A673 (cell line): ENCODE measurements at regions not wholly inside any gene's neighbourhood (a gene's known extent, or its start where the extent isn't known, plus 50 kb on each side); places are given as distances from the start of the nearest gene placed in this dataset.

ENCODE experiments used
- EZH2 ChIP-seq: fragments of 200-600 bp; sonication (generic); IDR thresholded peaks from 2 replicates; pipeline ENCODE4 v1.6.1; 2017; ENCODE audit warnings: borderline replicate concordance, low read depth, mild to moderate bottlenecking, mixed read lengths, antibody characterized with exemption, low read length; ENCODE audit not compliant: poor library complexity, severe bottlenecking
- TF ChIP-seq, protein P1 (sequence below): fragments of 300-800, 200-600 bp; sonication (generic); conservative IDR thresholded peaks from 2 replicates; pipeline ENCODE4 v1.5.1; 2017; ENCODE audit warnings: low read depth, mild to moderate bottlenecking, antibody characterized with exemption, low read length, moderate library complexity, mixed read lengths

DNA sequence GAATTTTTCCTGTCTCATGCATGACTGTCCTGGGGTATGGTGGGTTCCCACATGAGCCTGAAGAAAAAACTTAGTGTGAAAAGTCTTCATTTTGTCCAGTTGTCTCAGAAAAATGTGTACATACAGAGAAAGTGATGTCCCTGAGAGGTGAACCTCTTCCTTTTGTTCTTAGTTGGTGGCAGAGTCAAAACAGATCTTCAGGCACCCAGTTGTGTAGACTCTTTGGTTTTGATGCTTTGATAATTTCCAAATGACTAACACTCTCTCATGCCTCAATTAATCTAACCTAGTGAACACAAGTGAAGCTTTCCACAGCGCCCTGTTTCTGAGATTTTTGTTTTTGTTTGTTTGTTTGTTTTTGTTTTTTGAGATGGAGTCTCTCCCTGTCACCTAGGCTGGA lies 273.5 kb downstream of the PIK3C3 start:
- TF ChIP-seq, protein P1, sequence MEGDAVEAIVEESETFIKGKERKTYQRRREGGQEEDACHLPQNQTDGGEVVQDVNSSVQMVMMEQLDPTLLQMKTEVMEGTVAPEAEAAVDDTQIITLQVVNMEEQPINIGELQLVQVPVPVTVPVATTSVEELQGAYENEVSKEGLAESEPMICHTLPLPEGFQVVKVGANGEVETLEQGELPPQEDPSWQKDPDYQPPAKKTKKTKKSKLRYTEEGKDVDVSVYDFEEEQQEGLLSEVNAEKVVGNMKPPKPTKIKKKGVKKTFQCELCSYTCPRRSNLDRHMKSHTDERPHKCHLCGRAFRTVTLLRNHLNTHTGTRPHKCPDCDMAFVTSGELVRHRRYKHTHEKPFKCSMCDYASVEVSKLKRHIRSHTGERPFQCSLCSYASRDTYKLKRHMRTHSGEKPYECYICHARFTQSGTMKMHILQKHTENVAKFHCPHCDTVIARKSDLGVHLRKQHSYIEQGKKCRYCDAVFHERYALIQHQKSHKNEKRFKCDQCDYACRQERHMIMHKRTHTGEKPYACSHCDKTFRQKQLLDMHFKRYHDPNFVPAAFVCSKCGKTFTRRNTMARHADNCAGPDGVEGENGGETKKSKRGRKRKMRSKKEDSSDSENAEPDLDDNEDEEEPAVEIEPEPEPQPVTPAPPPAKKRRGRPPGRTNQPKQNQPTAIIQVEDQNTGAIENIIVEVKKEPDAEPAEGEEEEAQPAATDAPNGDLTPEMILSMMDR = no peak
- TF ChIP-seq EZH2 = no peak
